Loucy (cell line): ENCODE measurements at regions not wholly inside any gene's neighbourhood (a gene's known extent, or its start where the extent isn't known, plus 50 kb on each side); places are given as distances from the start of the nearest gene placed in this dataset.

Experiments
- EZH2phosphoT487 ChIP-seq: fragments of 200-600 bp; IDR thresholded peaks from 2 replicates; pipeline ENCODE4 v1.6.1; 2018; ENCODE audit warnings: antibody characterized with exemption, mild to moderate bottlenecking, moderate library complexity, borderline replicate concordance
- TF ChIP-seq, protein P1 (sequence below): fragments of 200-600 bp; sonication (generic); conservative IDR thresholded peaks from 2 replicates; pipeline ENCODE4 v1.5.1; 2014; ENCODE audit warnings: mild to moderate bottlenecking, antibody characterized with exemption, low read length

DNA sequence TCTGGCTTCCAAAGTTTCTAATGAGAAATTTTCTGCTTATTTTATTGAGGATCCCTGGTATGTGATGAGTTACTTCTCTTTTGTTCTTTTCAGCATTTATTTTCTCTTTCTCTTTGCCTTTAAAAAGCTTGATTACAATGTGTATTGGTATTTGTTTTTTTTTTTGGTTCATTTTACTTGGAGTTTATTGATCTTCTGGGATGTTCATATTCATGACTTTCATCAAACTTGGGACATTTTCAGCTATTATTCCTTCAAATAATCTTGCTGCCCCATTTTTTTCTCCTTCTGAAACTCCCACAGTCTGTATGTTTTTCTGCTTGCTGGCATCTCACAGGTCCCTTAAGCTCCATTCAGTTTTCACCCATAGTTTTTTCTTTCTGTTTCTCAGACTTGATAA, 102.4 kb downstream of the PRDM13 start:
- TF ChIP-seq, protein P1, sequence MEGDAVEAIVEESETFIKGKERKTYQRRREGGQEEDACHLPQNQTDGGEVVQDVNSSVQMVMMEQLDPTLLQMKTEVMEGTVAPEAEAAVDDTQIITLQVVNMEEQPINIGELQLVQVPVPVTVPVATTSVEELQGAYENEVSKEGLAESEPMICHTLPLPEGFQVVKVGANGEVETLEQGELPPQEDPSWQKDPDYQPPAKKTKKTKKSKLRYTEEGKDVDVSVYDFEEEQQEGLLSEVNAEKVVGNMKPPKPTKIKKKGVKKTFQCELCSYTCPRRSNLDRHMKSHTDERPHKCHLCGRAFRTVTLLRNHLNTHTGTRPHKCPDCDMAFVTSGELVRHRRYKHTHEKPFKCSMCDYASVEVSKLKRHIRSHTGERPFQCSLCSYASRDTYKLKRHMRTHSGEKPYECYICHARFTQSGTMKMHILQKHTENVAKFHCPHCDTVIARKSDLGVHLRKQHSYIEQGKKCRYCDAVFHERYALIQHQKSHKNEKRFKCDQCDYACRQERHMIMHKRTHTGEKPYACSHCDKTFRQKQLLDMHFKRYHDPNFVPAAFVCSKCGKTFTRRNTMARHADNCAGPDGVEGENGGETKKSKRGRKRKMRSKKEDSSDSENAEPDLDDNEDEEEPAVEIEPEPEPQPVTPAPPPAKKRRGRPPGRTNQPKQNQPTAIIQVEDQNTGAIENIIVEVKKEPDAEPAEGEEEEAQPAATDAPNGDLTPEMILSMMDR, result no peak
- no peak for TF ChIP-seq EZH2phosphoT487
